NT2/D1 (cell line): ENCODE measurements at regions not wholly inside any gene's neighbourhood (a gene's known extent, or its start where the extent isn't known, plus 50 kb on each side); places are given as distances from the start of the nearest gene placed in this dataset.

Source experiments
- YY1 ChIP-seq: IDR thresholded peaks from 2 replicates; pipeline ENCODE4 v1.6.1; 2011; ENCODE audit not compliant: insufficient read length, insufficient read depth
- ZNF274 ChIP-seq: IDR thresholded peaks from 2 replicates; pipeline ENCODE4 v1.6.1; 2011; ENCODE audit warnings: mild to moderate bottlenecking, low read depth, low read length

DNA sequence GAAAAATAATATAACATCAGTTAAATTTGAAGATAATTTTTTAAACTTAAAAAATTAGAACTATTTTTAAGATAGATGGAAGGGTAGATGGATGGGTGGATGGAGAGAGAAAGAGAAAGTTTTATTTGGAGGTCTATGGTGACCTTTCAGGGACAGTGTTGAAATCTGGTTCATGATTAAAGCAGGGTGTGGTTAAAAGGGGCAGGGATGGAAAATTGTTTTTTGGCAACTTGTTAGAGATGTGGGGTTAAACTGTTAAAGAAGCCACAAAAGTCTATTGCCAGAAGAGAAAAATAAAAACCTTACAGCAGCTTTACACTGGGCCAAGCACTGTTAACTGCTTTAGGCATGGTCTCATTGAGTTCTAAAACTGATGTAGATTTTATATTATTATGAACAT lies 134.9 kb upstream of the GORAB start:
- TF ChIP-seq ZNF274 (no peak), YY1 (no peak)
